HCT116 (cell line): ENCODE measurements at regions not wholly inside any gene's neighbourhood (a gene's known extent, or its start where the extent isn't known, plus 50 kb on each side); places are given as distances from the start of the nearest gene placed in this dataset.

Source experiments
- ATAC-seq: fragments of 200-7000 bp; cut with Tn5 transposase; 2 replicates; pipeline ENCODE4 v1.9.1; 2020; ENCODE audit warnings: mild to moderate bottlenecking, moderate library complexity
- BruUV-seq: library from RNA; stranded (reverse); fragments of 400-500 nt; replicated peaks from 2 replicates; lab custom pipeline; 2021; lab: Mats Ljungman, UMichigan
- CTCF ChIA-PET: fragments of 300-600 bp; sonication (Branson Sonifier 250); formaldehyde crosslinking; loops from one replicate; lab custom pipeline; 2021; ENCODE audit warnings: antibody characterized with exemption; lab: Charles Lee
- POLR2A ChIA-PET: fragments of 300-600, 350-600 bp; sonication (Branson Sonifier 250); formaldehyde crosslinking; loops from one replicate; lab custom pipeline; 2021; ENCODE audit warnings: antibody characterized with exemption; lab: Charles Lee
- RAD21 ChIA-PET, 2 experiments: fragments of 300-600 bp; sonication (Branson Sonifier 250); formaldehyde crosslinking; loops; one replicate each; lab custom pipeline; 2023; ENCODE audit warnings: low total read pairs in 2 of 2; ENCODE audit not compliant: uncharacterized antibody in 2 of 2, unreplicated experiment in 2 of 2, low non-redundant PET in 1 of 2; lab: Charles Lee
- DNase-seq: peaks from one replicate; pipeline ENCODE4 v3.0.0-alpha.2; 2010; ENCODE audit warnings: low read depth, low spot score
- H2AFZ ChIP-seq: fragments of 200-600 bp; shearing (Covaris generic), sonication (generic); 2 replicates; pipeline ENCODE4 v1.6.1; 2017; ENCODE audit warnings: low read depth, mixed run types, mixed read lengths, antibody characterized with exemption, low read length; ENCODE audit not compliant: poor library complexity, severe bottlenecking
- H3K27ac ChIP-seq: 2 replicates; pipeline ENCODE4 v1.5.1; 2012; ENCODE audit warnings: low read depth, low read length
- H3K27me3 ChIP-seq: fragments of 200-600 bp; sonication (generic); 2 replicates; pipeline ENCODE4 v1.6.1; 2016; ENCODE audit warnings: mixed run types, low read length, mixed read lengths; ENCODE audit not compliant: insufficient read depth
- H3K36me3 ChIP-seq, 2 experiments: fragments of 200-500 bp in 1 of 2; fragments of 200-600 bp in 1 of 2; sonication (Bioruptor generic) in 1 of 2; sonication (generic) in 1 of 2; 2 replicates each; pipeline versions ENCODE4 v1.5.1 to v1.6.1; 2014 to 2016; ENCODE audit warnings: low read length in 2 of 2, inconsistent platforms in 1 of 2, mixed read lengths in 1 of 2, mixed run types in 1 of 2; ENCODE audit not compliant: insufficient read depth in 2 of 2, control insufficient read depth in 1 of 2
- H3K4me1 ChIP-seq, 2 experiments: fragments of 200-600 bp in 1 of 2; sonication (generic) in 1 of 2; 2 replicates each; pipeline versions ENCODE4 v1.5.1 to v1.6.1; 2012 to 2017; ENCODE audit warnings: low read length in 2 of 2, inconsistent platforms in 1 of 2, mild to moderate bottlenecking in 1 of 2, mixed read lengths in 1 of 2, mixed run types in 1 of 2, moderate library complexity in 1 of 2; ENCODE audit not compliant: insufficient read depth in 2 of 2, control insufficient read depth in 1 of 2
- H3K4me2 ChIP-seq: fragments of 200-600 bp; sonication (generic); 2 replicates; pipeline ENCODE4 v1.6.1; 2017; ENCODE audit warnings: mixed run types, low read length, mixed read lengths
- H3K4me3 ChIP-seq, 2 experiments: fragments of 200-600 bp in 1 of 2; sonication (generic) in 1 of 2; replicated peaks in 1 of 2; 2 replicates each; pipeline ENCODE4 v1.5.1; 2011 to 2016; ENCODE audit warnings: low read length in 2 of 2, control low read depth in 1 of 2, low read depth in 1 of 2, mild to moderate bottlenecking in 1 of 2, mixed read lengths in 1 of 2, mixed run types in 1 of 2
- H3K79me2 ChIP-seq: fragments of 200-600 bp; sonication (generic); 2 replicates; pipeline ENCODE4 v1.6.1; 2017; ENCODE audit warnings: mild to moderate bottlenecking, mixed run types, low read length, moderate library complexity, mixed read lengths; ENCODE audit not compliant: insufficient read depth
- H3K9ac ChIP-seq: fragments of 200-600 bp; sonication (generic); 2 replicates; pipeline ENCODE4 v1.6.1; 2016; ENCODE audit warnings: low read length, mixed read lengths
- H3K9me2 ChIP-seq: fragments of 200-600 bp; sonication (generic), shearing (Covaris generic); 2 replicates; pipeline ENCODE4 v1.6.1; 2017; ENCODE audit warnings: mixed run types, mild to moderate bottlenecking, moderate library complexity; ENCODE audit not compliant: insufficient read depth
- H3K9me3 ChIP-seq, 2 experiments: fragments of 200-500 bp in 1 of 2; fragments of 200-600 bp in 1 of 2; sonication (Bioruptor generic) in 1 of 2; sonication (generic) in 1 of 2; 2 replicates each; pipeline ENCODE4 v1.6.1; 2014 to 2017; ENCODE audit warnings: low read length in 2 of 2, mixed read lengths in 2 of 2, inconsistent platforms in 1 of 2, low read depth in 1 of 2, mild to moderate bottlenecking in 1 of 2, mixed run types in 1 of 2, moderate library complexity in 1 of 2; ENCODE audit not compliant: control insufficient read depth in 1 of 2, insufficient read depth in 1 of 2
- H4K20me1 ChIP-seq: fragments of 200-600 bp; sonication (generic), shearing (Covaris generic); 2 replicates; pipeline ENCODE4 v1.6.1; 2017; ENCODE audit warnings: mixed run types, mild to moderate bottlenecking, moderate library complexity; ENCODE audit not compliant: insufficient read depth
- CBX3 ChIP-seq: IDR thresholded peaks from 2 replicates; pipeline ENCODE4 v1.6.1; 2012; ENCODE audit warnings: low read depth
- EGR1 ChIP-seq: IDR thresholded peaks from 2 replicates; pipeline ENCODE4 v1.6.1; 2012; ENCODE audit warnings: low read depth
- ELF1 ChIP-seq: IDR thresholded peaks from 2 replicates; pipeline ENCODE4 v1.6.1; 2012; ENCODE audit warnings: low read depth, borderline replicate concordance
- EZH2 ChIP-seq: fragments of 200-600 bp; sonication (generic); IDR thresholded peaks from 2 replicates; pipeline ENCODE4 v1.6.1; 2017; ENCODE audit warnings: antibody characterized with exemption, mixed run types
- EZH2phosphoT487 ChIP-seq: fragments of 200-600 bp; IDR thresholded peaks from 2 replicates; pipeline ENCODE4 v1.6.1; 2018; ENCODE audit warnings: antibody characterized with exemption, borderline replicate concordance
- FOSL1 ChIP-seq: IDR thresholded peaks from 2 replicates; pipeline ENCODE4 v1.6.1; 2012; ENCODE audit warnings: low read depth
- JUND ChIP-seq: IDR thresholded peaks from 2 replicates; pipeline ENCODE4 v1.6.1; 2012
- POLR2AphosphoS5 ChIP-seq: IDR thresholded peaks from 2 replicates; pipeline ENCODE4 v1.6.1; 2011; ENCODE audit warnings: mild to moderate bottlenecking, low read depth, low read length, moderate library complexity
- SIN3A ChIP-seq: IDR thresholded peaks from 2 replicates; pipeline ENCODE4 v1.6.1; 2012; ENCODE audit warnings: low read depth
- SP1 ChIP-seq: IDR thresholded peaks from 2 replicates; pipeline ENCODE4 v1.6.1; 2012; ENCODE audit warnings: low read depth
- SRF ChIP-seq: IDR thresholded peaks from 2 replicates; pipeline ENCODE4 v1.6.1; 2012; ENCODE audit warnings: low read depth
- TCF7L2 ChIP-seq: IDR thresholded peaks from 2 replicates; pipeline ENCODE4 v1.7.0; 2011; ENCODE audit warnings: borderline replicate concordance, inconsistent platforms; ENCODE audit not compliant: insufficient read depth, insufficient read length; ENCODE audit errors: extremely low read depth
- YY1 ChIP-seq: IDR thresholded peaks from 2 replicates; pipeline ENCODE4 v1.6.1; 2011; ENCODE audit warnings: low read length, low read depth, moderate library complexity, mild to moderate bottlenecking; ENCODE audit not compliant: insufficient replicate concordance; ENCODE audit errors: extremely low read depth
- ZFX ChIP-seq: fragments of 450-650 bp; IDR thresholded peaks from 2 replicates; pipeline ENCODE4 v1.6.1; 2017
- ZNF274 ChIP-seq: fragments of 200-500 bp; sonication (Bioruptor generic); IDR thresholded peaks from 2 replicates; pipeline ENCODE4 v1.6.1; 2014; ENCODE audit warnings: mild to moderate bottlenecking, low read depth, low read length, inconsistent platforms
- intact Hi-C: fragments of 100-400 bp; cut with micrococcal nuclease; formaldehyde crosslinking; loops from 2 replicates; pipeline ENCODE4 v1.10.0; 2022
- TF ChIP-seq, protein P1 (sequence below): IDR thresholded peaks from 2 replicates; pipeline ENCODE4 v1.6.1; 2012
- TF ChIP-seq, protein P2 (sequence below): IDR thresholded peaks from 2 replicates; pipeline ENCODE4 v1.6.1; 2012
- TF ChIP-seq, protein P3 (sequence below): IDR thresholded peaks from 2 replicates; pipeline ENCODE4 v1.6.1; 2012; ENCODE audit warnings: low read depth

DNA sequence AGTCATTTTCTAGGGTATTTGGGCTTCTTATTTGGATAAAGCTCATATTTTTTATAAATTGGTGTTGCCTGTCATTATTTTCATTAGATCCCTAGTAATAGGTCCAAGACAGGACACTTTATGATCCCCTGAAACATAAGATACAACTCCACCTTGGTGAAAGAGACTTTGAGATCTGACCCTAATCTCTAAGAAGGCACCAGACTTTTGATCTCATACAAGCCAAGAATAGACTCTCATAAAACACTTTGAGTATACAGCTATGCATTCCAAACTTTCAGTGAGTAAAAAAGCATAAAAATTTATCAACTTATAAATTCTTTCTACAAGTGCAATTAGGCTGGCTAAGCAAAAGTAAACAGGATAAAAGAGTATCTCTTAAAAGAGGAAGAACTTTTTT lies 451.2 kb downstream of the MN1 start:
- TF ChIP-seq ELF1 (no peak), SP1 (no peak), SIN3A (no peak), CBX3 (no peak), EGR1 (no peak), POLR2AphosphoS5 (no peak), SRF (no peak), EZH2phosphoT487 (no peak), JUND (no peak), EZH2 (no peak), ZNF274 (no peak), ZFX (no peak), TCF7L2 (no peak), YY1 (no peak), FOSL1 (no peak)
- TF ChIP-seq, protein P1, sequence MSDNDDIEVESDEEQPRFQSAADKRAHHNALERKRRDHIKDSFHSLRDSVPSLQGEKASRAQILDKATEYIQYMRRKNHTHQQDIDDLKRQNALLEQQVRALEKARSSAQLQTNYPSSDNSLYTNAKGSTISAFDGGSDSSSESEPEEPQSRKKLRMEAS, result no peak
- TF ChIP-seq, protein P2, sequence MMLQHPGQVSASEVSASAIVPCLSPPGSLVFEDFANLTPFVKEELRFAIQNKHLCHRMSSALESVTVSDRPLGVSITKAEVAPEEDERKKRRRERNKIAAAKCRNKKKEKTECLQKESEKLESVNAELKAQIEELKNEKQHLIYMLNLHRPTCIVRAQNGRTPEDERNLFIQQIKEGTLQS, result no peak
- TF ChIP-seq, protein P3, sequence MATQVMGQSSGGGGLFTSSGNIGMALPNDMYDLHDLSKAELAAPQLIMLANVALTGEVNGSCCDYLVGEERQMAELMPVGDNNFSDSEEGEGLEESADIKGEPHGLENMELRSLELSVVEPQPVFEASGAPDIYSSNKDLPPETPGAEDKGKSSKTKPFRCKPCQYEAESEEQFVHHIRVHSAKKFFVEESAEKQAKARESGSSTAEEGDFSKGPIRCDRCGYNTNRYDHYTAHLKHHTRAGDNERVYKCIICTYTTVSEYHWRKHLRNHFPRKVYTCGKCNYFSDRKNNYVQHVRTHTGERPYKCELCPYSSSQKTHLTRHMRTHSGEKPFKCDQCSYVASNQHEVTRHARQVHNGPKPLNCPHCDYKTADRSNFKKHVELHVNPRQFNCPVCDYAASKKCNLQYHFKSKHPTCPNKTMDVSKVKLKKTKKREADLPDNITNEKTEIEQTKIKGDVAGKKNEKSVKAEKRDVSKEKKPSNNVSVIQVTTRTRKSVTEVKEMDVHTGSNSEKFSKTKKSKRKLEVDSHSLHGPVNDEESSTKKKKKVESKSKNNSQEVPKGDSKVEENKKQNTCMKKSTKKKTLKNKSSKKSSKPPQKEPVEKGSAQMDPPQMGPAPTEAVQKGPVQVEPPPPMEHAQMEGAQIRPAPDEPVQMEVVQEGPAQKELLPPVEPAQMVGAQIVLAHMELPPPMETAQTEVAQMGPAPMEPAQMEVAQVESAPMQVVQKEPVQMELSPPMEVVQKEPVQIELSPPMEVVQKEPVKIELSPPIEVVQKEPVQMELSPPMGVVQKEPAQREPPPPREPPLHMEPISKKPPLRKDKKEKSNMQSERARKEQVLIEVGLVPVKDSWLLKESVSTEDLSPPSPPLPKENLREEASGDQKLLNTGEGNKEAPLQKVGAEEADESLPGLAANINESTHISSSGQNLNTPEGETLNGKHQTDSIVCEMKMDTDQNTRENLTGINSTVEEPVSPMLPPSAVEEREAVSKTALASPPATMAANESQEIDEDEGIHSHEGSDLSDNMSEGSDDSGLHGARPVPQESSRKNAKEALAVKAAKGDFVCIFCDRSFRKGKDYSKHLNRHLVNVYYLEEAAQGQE, result no peak
- Histone ChIP-seq H2AFZ (no peak overlapping the region), H3K9ac (no peak overlapping the region), H3K79me2 (no peaks in the 10 kb centered on the region), H3K9me3 (no peaks in the 10 kb centered on the region), H3K4me3 (no peak overlapping the region), H3K9me2 (no peaks in the 10 kb centered on the region), H3K4me2 (no peak overlapping the region), H3K27ac (no peak overlapping the region), H3K36me3 (no peaks in the 10 kb centered on the region), H3K4me1 (no peaks in the 10 kb centered on the region), H3K27me3 (peaks cover 14% of the 10 kb centered on the region), H4K20me1 (no peaks in the 10 kb centered on the region)
- RAD21 ChIA-PET, result no interaction called here
- intact Hi-C loops, result no loop called here
- ATAC-seq (no peak), DNase-seq (no peak)
- POLR2A ChIA-PET, result no interaction called here
- CTCF ChIA-PET, result no interaction called here
- BruUV-seq, result no TSS peak
